ENCODE measurements at regions not wholly inside any gene's neighbourhood (a gene's known extent, or its start where the extent isn't known, plus 50 kb on each side); places are given as distances from the start of the nearest gene placed in this dataset.

- ATAC-seq (no peak), DNase-seq (ENCODE audit: low spot score in 2 of 2) (no peak)
- H3K4me3 Mint-ChIP-seq = no peak overlapping the region
- no peaks in the 10 kb centered on the region for H3K36me3 Mint-ChIP-seq
- no peaks in the 10 kb centered on the region for H3K4me1 Mint-ChIP-seq
- no peaks in the 10 kb centered on the region for H3K9me3 Mint-ChIP-seq
- no peak overlapping the region for H3K27ac Mint-ChIP-seq
Measured at GRCh38 chr9:84615544-84615943, 54.0 kb upstream of the NTRK2 start.

GRCh38 chr9:84617411-84618029 lies 52.0 kb upstream of the NTRK2 start:
- no peak for DNase-seq (ENCODE audit: low spot score in 2 of 2)
- no peak overlapping the region for H3K4me3 Mint-ChIP-seq

More at GRCh38 chr9:84617411-84618029, 52.0 kb upstream of the NTRK2 start:
- no peak for ATAC-seq
- H3K36me3 Mint-ChIP-seq = no peaks in the 10 kb centered on the region
- H3K9me3 Mint-ChIP-seq = no peaks in the 10 kb centered on the region
- no peaks in the 10 kb centered on the region for H3K4me1 Mint-ChIP-seq
- no peak overlapping the region for H3K27ac Mint-ChIP-seq

Data from stimulated activated effector memory CD8-positive, alpha-beta T cell treated with anti-CD3 and anti-CD28 coated beads, Interleukin-12 subunit alpha, Interleukin-12 subunit beta, amount 100 ng/mL, for 72 hours (primary cell).